22Rv1 (cell line): ENCODE measurements at regions not wholly inside any gene's neighbourhood (a gene's known extent, or its start where the extent isn't known, plus 50 kb on each side); places are given as distances from the start of the nearest gene placed in this dataset.

Source experiments
- ZFX ChIP-seq: fragments of 450-650 bp; IDR thresholded peaks from 2 replicates; pipeline ENCODE4 v1.6.1; 2017; ENCODE audit warnings: antibody characterized with exemption, borderline replicate concordance
- TF ChIP-seq, protein P1 (sequence below): fragments of 450-650 bp; IDR thresholded peaks from 2 replicates; pipeline ENCODE4 v1.5.1; 2017; ENCODE audit warnings: mild to moderate bottlenecking

- TF ChIP-seq, protein P1, sequence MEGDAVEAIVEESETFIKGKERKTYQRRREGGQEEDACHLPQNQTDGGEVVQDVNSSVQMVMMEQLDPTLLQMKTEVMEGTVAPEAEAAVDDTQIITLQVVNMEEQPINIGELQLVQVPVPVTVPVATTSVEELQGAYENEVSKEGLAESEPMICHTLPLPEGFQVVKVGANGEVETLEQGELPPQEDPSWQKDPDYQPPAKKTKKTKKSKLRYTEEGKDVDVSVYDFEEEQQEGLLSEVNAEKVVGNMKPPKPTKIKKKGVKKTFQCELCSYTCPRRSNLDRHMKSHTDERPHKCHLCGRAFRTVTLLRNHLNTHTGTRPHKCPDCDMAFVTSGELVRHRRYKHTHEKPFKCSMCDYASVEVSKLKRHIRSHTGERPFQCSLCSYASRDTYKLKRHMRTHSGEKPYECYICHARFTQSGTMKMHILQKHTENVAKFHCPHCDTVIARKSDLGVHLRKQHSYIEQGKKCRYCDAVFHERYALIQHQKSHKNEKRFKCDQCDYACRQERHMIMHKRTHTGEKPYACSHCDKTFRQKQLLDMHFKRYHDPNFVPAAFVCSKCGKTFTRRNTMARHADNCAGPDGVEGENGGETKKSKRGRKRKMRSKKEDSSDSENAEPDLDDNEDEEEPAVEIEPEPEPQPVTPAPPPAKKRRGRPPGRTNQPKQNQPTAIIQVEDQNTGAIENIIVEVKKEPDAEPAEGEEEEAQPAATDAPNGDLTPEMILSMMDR: no peak
- no peak for TF ChIP-seq ZFX
Measured at GRCh38 chr3:20406611-20407011, 220.6 kb upstream of the SGO1 start.
